HG03521 (cell line): ENCODE measurements at regions not wholly inside any gene's neighbourhood (a gene's known extent, or its start where the extent isn't known, plus 50 kb on each side); places are given as distances from the start of the nearest gene placed in this dataset.
"Not testable (repeated sequence)": the region's sequence is repeated elsewhere in the genome, so short reads cannot be mapped to it uniquely, and the experiment has no call there.

Source experiments
- ATAC-seq: cut with Tn5 transposase; IDR thresholded peaks from one replicate; pipeline ENCODE4 v1.9.1; 2021; ENCODE audit warnings: mild to moderate bottlenecking, moderate library complexity; ENCODE audit not compliant: unreplicated experiment

DNA sequence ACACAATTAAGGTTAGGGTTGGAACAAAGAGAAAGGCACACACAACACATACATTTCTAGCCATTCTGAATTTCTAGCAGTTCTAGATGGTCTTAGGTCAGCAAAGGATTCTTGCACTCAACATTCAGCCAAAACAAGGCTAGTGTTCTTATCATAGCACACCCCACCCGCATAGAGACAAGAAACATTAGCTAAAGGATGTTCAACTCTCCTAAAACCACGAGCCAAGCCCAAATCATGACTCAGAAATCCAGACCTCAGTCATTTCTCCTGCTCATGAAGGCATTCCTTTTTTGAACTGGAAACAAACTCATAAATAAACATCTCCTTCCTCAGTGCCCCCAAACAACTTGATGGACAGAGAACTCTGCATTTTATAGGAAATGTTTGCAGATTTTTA lies 293.0 kb upstream of the NOTCH2NLA start:
- ATAC-seq: not testable (repeated sequence)

DNA sequence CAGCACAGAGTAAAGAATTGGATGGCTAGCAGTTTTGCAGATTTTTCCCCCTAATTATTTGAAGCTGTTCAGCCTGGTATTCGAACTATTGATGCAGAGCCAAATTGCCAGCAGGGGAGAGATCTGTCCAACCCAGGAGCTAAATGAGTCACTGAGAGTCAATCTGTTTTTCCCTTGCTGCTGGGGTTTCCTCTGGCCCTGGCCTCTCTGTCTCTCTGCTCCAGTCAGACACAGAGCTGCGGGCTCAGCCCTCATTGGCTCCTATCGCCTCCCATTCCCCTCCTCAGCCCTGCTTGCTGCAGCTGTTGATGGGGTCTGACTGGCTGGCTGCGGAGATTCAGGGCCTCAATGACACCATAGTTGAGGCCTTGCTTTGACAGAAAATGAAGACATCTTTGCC lies 284.9 kb upstream of the NOTCH2NLA start:
- ATAC-seq: not testable (repeated sequence)

DNA sequence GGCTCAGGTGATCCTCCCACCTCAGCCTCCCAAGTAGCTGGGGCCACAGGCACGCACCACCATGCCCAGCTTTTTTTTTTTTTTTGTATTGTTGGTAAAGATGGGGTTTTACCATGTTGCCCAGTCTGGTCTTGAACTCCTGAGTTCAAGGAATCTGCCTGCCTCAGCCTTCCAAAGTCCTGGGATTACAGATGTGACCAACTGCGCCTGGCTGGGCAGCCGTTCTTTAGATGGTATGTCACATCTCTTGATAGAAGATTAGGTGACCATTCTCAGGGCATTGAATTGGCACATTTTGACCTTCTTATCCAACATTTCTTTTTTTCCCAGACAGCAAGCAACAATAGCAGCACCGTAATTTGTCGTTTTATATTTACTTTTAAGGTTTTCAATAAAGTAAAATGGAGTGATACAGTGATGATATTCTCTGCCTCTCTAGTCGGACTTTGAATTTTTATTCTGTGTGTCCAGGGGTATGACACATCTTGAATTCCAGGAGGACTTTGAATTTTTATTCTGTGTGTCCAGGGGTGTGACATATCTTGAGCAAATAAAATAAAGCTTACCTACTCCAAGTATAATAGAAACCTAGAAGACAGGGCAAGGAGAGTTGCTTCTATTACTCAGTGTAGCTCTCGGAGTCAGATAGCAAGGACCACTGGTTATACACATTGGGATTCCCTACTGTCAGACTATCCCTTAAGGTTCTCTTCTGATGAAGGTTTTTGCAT lies 282.4 kb upstream of the NOTCH2NLA start:
- ATAC-seq: not testable (repeated sequence)

DNA sequence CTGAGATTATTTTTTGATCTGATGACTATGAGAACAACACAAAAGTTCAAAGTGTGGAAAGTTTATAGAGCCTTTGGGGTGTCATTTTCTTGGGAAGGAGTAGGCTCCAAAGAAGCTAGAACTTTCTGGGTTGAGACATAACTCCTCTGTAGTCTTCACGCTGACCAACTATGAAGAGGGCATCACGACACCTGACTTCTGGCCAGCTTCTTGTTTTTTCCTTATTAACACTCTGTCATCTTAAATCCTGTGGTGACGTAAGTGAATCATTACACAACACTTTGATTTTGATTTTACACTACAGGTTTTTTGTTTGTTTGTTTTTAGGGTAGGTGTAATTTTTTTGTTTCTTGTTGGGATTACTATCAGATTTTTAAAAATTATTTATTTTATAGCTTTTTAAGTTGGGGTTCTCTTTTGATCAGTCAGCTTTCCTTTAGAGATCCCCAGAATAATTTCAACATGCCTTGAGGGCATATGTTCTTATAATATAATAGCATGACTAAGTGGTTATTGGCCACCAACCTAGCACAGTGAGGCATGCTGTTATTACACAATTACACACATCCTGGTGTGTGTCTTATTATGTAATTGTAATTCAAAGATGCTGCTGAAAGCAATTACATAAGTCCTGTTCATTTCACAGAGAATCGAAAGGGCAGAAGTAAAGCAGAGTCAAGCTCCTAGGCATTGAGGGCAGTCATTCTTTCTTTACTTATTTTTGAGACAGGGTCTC lies 281.6 kb upstream of the NOTCH2NLA start:
- not testable (repeated sequence) for ATAC-seq

DNA sequence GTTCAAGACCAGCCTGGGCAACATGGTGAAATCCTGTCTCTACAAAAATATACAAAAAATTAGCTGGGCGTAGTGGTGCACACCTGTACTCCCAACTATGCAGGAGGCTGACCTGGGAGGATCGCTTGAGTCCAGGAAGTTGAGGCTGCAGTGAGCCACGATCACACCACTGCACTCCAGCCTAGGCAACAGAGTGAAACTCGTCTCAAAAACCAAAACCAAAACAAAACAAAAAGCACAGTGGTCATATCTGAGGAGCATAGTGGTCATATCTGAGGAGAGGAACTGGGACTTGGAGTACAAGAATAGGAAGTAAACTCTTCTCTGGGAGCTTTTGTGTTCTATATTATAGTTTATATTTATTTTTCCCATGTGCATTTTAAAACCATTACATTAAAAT lies 275.3 kb upstream of the NOTCH2NLA start:
- not testable (repeated sequence) for ATAC-seq

DNA sequence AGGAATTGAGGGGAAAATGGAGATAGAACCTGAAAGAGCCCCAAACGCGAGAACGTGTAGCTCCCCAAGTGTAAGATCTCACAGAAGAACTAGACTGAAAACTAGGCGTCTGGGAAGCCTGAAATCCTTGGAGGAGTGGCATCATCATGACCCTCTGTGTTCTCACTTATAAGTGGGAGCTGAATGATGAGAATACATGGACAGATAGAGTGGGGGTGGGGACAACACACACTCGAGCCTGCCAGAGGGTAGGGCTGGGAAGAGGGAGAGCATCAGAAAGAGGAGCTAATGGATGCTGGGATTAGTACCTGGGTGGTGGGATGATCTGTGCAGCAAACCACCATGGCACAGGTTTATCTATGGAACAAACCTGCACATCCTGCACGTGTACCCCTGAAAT lies 258.7 kb upstream of the NOTCH2NLA start:
- ATAC-seq: not testable (repeated sequence)

DNA sequence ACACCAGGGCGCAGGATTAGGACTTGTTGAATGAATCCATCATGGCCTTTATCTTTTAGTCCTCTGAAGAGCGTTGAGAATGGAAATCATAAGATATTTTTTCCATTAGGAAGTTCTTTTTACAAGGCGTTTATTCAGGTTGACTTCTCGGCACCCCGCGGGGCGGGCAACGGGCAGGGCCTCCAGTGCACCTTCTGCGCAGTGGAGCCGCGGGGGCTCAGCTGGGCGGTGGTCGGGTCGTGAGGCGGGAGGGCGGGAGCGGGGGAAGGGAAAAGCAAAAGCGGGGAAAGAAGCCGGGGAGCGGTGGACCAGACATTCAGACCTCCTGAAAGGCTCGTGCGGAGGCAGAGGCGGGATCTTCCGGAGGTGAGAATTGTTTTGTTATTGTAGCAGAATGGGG lies 258.3 kb upstream of the NOTCH2NLA start:
- not testable (repeated sequence) for ATAC-seq

DNA sequence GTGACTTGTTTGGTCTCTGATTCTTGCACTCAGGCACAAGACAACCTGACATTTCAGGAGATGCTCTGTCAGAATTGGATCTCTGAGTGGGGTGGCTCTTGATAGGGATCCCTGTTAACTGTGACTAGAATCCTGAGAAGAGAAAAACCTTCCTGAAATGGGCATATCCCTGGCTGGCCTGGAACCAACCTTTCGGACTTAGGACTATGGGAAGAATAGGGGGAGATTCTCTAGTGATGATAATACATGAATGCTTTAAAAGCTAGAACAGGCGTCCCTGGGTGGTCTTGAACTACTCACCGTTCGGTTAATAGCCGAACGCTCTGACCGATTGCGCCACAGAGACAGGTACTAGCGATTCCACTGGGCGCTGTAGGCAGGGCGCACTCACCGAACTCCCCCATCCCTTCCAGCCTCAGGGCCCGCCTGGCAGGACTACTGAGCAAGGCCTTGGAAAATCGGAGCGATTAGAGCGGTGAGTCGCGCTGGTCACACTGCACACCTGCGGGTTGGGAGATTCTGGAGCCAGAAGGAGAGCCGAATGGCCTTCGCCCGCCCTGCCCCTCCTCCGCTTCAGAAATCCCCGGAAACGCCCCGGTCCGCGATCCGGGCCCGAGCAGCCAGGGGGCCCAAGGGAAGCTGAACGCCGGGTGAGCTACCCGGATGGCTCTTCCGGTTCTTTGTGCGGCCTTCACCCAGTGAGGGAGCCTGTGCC lies 257.6 kb upstream of the NOTCH2NLA start:
- ATAC-seq: not testable (repeated sequence)

DNA sequence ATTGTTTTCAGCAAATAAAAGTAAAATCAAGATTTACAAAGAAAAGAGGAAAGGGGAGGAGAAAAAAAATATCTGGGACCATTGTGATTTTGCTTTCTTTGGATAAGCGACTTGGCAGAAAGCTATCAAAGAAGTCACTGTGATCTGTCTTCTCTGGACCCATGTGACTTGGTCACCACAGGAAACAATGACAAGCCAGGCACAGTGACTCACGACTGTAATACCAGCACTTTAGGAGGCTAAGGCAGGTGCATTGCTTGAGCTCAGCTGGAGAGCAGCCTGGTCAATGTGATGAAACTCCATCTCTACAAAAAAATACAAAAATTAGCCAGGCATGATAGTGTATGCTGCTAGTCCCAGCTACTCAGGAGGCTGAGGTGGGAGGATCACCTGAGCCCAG lies 255.4 kb upstream of the NOTCH2NLA start:
- ATAC-seq: not testable (repeated sequence)

DNA sequence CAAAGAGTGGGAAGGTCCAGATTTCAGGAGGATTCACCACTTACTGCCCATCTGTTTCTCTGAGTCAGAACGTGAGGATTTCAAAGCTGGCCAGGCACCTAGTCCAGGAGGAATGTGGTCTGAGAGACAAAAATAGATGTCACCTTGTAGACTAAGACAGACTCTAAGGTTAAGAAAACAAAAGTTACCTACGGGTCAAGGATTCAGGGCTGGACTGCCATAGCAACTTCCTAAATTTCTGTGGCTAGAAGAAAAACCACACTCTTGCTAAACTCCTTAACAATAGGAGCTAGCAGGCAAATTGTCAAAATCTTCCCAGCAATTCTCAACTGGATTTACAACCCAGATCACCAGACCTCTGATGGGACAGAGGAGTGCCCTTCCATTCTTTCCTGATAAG lies 250.4 kb upstream of the NOTCH2NLA start:
- not testable (repeated sequence) for ATAC-seq

DNA sequence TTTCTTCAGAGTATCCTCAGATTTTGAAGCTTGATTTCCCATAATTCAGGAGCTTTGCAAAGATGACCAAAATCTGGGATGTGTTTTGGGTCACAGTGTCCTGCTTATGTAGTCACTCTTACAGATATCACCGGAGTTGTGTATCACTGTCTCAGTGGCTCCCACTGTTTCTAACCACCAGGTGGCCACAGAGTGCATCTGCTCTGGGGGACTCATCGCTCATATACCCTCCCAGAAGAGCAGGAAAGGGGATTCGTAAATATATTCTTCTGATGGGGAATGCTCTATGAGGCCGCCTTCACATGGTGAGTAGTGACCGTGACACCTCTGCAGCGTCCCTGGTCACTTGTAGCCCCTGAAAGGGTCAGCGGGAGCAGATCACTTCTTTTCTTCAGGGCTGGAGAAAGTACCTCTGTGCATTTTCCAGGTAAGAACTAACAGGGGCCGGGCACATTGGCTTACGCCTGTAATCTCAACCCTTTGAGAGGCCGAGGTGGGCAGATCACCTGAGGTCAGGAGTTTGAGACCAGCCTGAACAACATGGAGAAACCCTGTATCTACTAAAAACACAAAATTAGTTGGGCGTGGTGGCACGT lies 249.4 kb upstream of the NOTCH2NLA start:
- not testable (repeated sequence) for ATAC-seq

DNA sequence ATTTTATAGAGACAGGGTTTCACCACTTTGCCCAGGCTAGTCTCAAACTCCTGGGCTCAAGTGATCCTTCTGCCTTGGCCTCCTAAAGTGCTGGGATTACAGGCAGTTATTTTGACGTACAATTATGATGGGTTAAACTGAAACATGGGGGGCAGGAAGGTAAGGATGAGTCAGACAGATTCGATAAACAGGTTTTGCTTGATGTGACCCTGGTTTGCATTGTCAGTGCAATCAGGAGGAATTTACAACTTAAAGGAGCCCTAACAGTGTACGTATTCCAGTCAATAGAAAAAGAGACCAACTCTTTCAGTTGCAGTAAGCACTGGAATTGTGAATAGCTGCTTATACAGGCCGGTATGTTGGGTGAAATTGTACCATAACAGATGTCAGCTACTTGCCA lies 246.3 kb upstream of the NOTCH2NLA start:
- ATAC-seq: not testable (repeated sequence)

DNA sequence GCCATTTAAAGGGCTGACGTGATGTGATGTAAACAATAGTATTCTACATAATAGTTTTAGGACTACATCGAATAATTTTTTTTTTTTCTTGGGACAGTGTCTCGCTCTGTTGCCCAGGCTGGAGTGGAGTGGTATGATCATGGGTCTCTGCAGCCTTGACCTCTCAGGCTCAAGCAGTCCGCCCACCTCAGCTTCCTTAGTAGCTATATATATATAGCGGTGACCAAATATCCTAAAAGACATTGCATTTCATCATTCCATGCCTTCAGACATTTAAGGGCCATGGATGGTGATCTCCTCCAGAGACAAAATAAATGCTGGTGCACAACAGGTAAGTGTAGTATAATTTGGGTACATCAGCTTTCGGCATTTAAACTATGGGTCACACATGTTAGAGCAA lies 245.4 kb upstream of the NOTCH2NLA start:
- ATAC-seq: not testable (repeated sequence)

DNA sequence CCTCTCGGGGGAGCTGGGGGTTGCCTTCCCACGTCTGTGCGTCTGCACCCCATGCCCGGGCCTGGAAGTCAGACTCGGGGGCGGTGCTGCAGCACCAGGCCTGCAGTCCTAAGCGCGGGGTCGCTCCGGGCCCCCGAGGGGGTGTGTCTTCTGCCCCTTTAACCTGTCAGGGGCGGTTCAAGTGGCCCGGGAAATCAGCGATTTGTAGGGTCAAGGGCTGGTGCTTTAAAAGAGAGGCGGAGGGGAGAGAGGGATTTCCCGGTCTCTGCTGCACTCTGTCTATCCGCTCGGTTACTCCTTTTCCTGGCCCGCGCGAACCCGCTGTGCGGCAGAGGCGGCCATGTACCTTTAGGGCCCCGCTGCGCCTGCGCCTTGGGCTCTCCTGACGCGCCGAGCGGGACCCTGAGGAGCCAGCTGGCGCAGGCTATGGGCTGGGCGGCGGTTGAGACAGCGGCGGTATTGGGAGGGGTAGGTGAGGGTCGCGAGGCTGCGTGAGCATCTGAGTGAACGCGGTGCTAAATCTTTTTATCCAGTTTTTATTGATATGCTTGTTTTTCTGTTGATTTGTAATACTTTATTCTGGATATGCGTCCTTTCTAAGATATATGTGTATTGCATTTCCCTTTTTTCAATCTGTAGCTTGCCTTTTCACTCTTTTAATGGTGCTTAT lies 243.5 kb upstream of the NOTCH2NLA start:
- ATAC-seq: peak; percentile 66

DNA sequence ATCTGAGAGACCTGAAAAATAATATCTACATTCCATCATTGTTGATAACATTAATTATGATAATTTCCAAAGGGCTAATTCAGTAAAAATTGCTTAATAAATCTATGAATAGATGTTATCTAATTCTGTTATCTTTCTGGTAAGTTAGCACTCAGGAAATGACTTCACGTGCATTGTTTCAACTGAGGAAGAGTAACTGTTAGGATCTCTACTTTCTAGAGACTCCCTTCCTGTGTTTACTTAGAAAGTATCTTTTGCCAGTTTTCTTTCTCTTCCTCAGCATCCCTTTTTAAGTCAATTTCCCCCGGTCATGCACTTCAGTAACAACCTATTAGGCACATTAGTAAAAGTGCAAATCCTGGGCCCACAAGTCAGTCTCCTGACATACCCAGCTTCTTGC lies 231.1 kb upstream of the NOTCH2NLA start:
- not testable (repeated sequence) for ATAC-seq

DNA sequence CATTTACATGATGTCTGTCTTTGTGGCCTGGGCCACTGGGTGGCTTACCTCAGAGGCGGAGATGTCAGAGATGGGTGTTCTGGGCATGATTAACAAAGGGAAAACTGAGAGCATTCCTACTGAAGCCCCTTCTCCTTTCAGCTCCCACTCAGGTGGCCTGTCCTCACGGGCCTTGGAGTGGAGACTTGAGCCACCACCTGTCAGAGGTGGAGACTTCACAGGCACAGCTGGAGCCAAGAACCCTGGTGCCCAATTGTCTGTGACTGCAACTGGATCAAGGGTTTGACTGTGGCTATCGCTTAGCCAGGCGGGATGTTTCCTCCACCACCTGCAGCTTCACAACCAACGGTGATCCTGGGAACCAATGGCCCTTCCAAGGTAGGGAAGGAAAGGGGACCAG lies 230.5 kb upstream of the NOTCH2NLA start:
- not testable (repeated sequence) for ATAC-seq

DNA sequence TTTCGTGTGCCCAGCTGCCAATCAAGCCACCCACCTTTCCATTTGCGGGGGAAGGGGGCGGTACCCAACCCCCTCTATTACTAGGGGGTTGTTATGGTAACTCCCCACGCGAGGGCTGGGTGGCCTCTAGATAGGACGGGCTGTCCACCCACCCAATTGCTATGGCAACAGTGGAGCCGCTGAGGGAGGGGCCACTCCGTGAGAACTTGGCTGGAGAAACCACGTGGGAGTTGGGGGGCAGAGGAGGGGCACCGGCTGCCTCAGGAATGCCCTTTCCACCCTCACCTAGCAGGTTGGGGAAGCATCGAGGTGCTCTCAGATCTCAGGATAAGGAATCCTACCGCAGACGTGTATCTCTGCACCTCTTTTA lies 220.0 kb upstream of the NOTCH2NLA start:
- ATAC-seq: not testable (repeated sequence)

DNA sequence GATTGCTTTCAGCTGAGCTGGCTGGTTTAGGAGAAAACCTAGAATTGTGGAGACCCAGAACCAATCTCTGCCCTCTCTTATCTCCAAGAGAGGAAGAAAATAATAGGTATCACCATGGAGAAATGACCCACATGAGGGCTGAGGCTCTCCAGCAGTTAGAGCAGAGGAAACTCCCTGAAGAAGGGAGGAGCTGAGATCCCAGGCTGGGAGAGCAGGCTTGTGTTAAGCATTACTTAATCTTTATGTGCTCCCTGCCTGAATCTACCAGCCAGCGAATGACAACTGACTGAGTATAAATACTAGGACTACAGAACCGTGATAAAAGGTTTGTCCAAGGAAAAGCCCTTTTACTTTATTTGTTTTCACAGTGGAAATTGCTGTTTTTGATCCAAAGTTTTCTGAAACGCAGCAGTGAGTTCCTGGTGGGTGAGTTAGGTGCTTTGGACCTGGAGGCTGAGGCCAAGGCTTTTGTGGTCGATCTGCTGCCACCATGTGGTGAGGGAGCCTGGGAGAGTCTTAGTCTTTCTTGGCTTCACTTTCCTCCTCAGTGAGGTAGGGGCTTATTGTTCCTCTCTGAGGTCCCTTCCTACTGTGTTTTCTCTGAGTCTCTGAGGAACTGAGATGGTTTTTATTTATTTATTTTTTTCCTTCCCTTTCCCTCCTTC lies 219.5 kb upstream of the NOTCH2NLA start:
- not testable (repeated sequence) for ATAC-seq

DNA sequence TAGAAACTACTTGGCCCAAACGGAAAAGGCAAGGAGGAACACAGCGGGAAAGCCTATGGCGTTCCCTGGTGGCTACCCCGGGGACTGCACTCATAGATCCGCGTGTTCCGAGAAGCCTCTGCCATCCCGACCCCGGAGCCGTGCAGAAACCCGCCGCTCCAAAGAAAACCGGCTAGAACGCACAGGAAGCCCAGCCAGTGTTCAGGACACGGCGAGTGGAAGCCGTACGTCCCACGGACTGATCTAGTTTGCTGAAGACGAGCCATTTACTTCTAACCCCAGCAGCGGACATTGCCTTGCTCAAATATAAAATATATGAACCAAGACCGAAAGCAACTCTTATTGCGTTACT lies 215.0 kb upstream of the NOTCH2NLA start:
- not testable (repeated sequence) for ATAC-seq
